ENCODE measurements at regions not wholly inside any gene's neighbourhood (a gene's known extent, or its start where the extent isn't known, plus 50 kb on each side); places are given as distances from the start of the nearest gene placed in this dataset.

GRCh38 chr5:81895307-81895706, 76.5 kb upstream of the ATG10 start:
- in situ Hi-C loops (cut with HindIII; ENCODE audit: low sequenced_read_pairs), result loop anchor here (5.0 kb wide), 1 partner anchor 92 kb away; no protein-coding TSS in a partner anchor
- DNase-seq (ENCODE audit: low read depth), result no peak
- no peak for TF ChIP-seq CTCF (IDR thresholded peaks at IDR 0.05; ENCODE audit: low read depth, low read length, missing control alignments)
- no peak overlapping the region for H3K4me3 ChIP-seq (ENCODE audit: low read depth, low read length)

GRCh38 chr5:81893961-81894360, 77.9 kb upstream of the ATG10 start:
- DNase-seq (ENCODE audit: low read depth), result no peak
- no peak for TF ChIP-seq CTCF (IDR thresholded peaks at IDR 0.05; ENCODE audit: low read depth, low read length, missing control alignments)
- no peak overlapping the region for H3K4me3 ChIP-seq (ENCODE audit: low read depth, low read length)
- in situ Hi-C loops (cut with HindIII; ENCODE audit: low sequenced_read_pairs), result no loop called here

- no peak for TF ChIP-seq CTCF (IDR thresholded peaks at IDR 0.05; ENCODE audit: low read depth, low read length, missing control alignments)
- in situ Hi-C loops (cut with HindIII; ENCODE audit: low sequenced_read_pairs), result loop anchor here (5.0 kb wide), 1 partner anchor 52 kb away; no protein-coding TSS in a partner anchor
- no peak for DNase-seq (ENCODE audit: low read depth)
- no peak overlapping the region for H3K4me3 ChIP-seq (ENCODE audit: low read depth, low read length)
Measured at GRCh38 chr5:81884871-81885270, 87.0 kb upstream of the ATG10 start.

- DNase-seq (ENCODE audit: low read depth), result no peak
- H3K4me3 ChIP-seq (ENCODE audit: low read depth, low read length), result no peak overlapping the region
- no peak for TF ChIP-seq CTCF (IDR thresholded peaks at IDR 0.05; ENCODE audit: low read depth, low read length, missing control alignments)
- in situ Hi-C loops (cut with HindIII; ENCODE audit: low sequenced_read_pairs), result no loop called here
Measured at GRCh38 chr5:81883371-81883770, 88.5 kb upstream of the ATG10 start.

- no peak for TF ChIP-seq CTCF (IDR thresholded peaks at IDR 0.05; ENCODE audit: low read depth, low read length, missing control alignments)
- DNase-seq (ENCODE audit: low read depth), result no peak
- no peak overlapping the region for H3K4me3 ChIP-seq (ENCODE audit: low read depth, low read length)
- in situ Hi-C loops (cut with HindIII; ENCODE audit: low sequenced_read_pairs), result no loop called here
Measured at GRCh38 chr5:81881595-81881994, 90.2 kb upstream of the ATG10 start.

- no peak for TF ChIP-seq CTCF (IDR thresholded peaks at IDR 0.05; ENCODE audit: low read depth, low read length, missing control alignments)
- no peak overlapping the region for H3K4me3 ChIP-seq (ENCODE audit: low read depth, low read length)
- DNase-seq (ENCODE audit: low read depth), result no peak
- in situ Hi-C loops (cut with HindIII; ENCODE audit: low sequenced_read_pairs), result no loop called here
Measured at GRCh38 chr5:81879936-81880335, 91.9 kb upstream of the ATG10 start.

GRCh38 chr5:81878333-81878732, 93.5 kb upstream of the ATG10 start:
- no peak overlapping the region for H3K4me3 ChIP-seq (ENCODE audit: low read depth, low read length)
- DNase-seq (ENCODE audit: low read depth), result no peak

More at GRCh38 chr5:81878333-81878732, 93.5 kb upstream of the ATG10 start:
- no peak for TF ChIP-seq CTCF (IDR thresholded peaks at IDR 0.05; ENCODE audit: low read depth, low read length, missing control alignments)
- in situ Hi-C loops (cut with HindIII; ENCODE audit: low sequenced_read_pairs), result no loop called here

All from astrocyte of the cerebellum (primary cell).